ENCODE measurements at regions not wholly inside any gene's neighbourhood (a gene's known extent, or its start where the extent isn't known, plus 50 kb on each side); places are given as distances from the start of the nearest gene placed in this dataset.

GRCh38 chr4:79182209-79182608, 143.7 kb downstream of the NAA11 start:
- H3K27ac Mint-ChIP-seq = no peak overlapping the region
- CTCF ChIA-PET = no interaction called here
- H3K9me3 Mint-ChIP-seq = no peaks in the 10 kb centered on the region
- intact Hi-C loops (cut with micrococcal nuclease) = no loop called here
- no peaks in the 10 kb centered on the region for H3K27me3 Mint-ChIP-seq
- DNase-seq (no peak), ATAC-seq (no peak)
- POLR2A ChIA-PET = no interaction called here
- H3K4me3 Mint-ChIP-seq = no peak overlapping the region
- TF ChIP-seq CTCF (IDR thresholded peaks at IDR 0.05) = no peak
- no peaks in the 10 kb centered on the region for H3K36me3 Mint-ChIP-seq (ENCODE audit: low read depth)
- H3K4me1 Mint-ChIP-seq (ENCODE audit: low read depth) = no peaks in the 10 kb centered on the region

GRCh38 chr4:79181190-79181589, 144.7 kb downstream of the NAA11 start:
- TF ChIP-seq CTCF (IDR thresholded peaks at IDR 0.05) = no peak
- DNase-seq (no peak), ATAC-seq (no peak)
- Mint-ChIP-seq H3K9me3 (no peaks in the 10 kb centered on the region), H3K27ac (no peak overlapping the region), H3K27me3 (no peaks in the 10 kb centered on the region), H3K36me3 (ENCODE audit: low read depth) (no peaks in the 10 kb centered on the region), H3K4me3 (no peak overlapping the region), H3K4me1 (ENCODE audit: low read depth) (no peaks in the 10 kb centered on the region)
- CTCF ChIA-PET = no interaction called here
- POLR2A ChIA-PET = no interaction called here
- intact Hi-C loops (cut with micrococcal nuclease) = no loop called here

- H3K9me3 Mint-ChIP-seq = no peaks in the 10 kb centered on the region
- DNase-seq = no peak
- no peak overlapping the region for H3K4me3 Mint-ChIP-seq
- TF ChIP-seq CTCF (IDR thresholded peaks at IDR 0.05) = no peak
- ChIA-PET CTCF (no interaction called here), POLR2A (no interaction called here)
- no peaks in the 10 kb centered on the region for H3K36me3 Mint-ChIP-seq (ENCODE audit: low read depth)
- no peak overlapping the region for H3K27ac Mint-ChIP-seq
- intact Hi-C loops (cut with micrococcal nuclease) = no loop called here
- H3K4me1 Mint-ChIP-seq (ENCODE audit: low read depth) = no peaks in the 10 kb centered on the region
- H3K27me3 Mint-ChIP-seq = no peaks in the 10 kb centered on the region
- no peak for ATAC-seq
Measured at GRCh38 chr4:79178760-79179159, 147.1 kb downstream of the NAA11 start.

- POLR2A ChIA-PET = no interaction called here
Measured at GRCh38 chr4:79177388-79177787, 148.5 kb downstream of the NAA11 start.

GRCh38 chr4:79176351-79176750, 149.5 kb downstream of the NAA11 start:
- no peak for DNase-seq
- POLR2A ChIA-PET = no interaction called here
- intact Hi-C loops (cut with micrococcal nuclease) = no loop called here
- H3K27me3 Mint-ChIP-seq = no peaks in the 10 kb centered on the region
- CTCF ChIA-PET = no interaction called here
- H3K4me3 Mint-ChIP-seq = no peak overlapping the region
- no peak overlapping the region for H3K27ac Mint-ChIP-seq
- TF ChIP-seq CTCF (IDR thresholded peaks at IDR 0.05) = no peak
- ATAC-seq = no peak
- H3K9me3 Mint-ChIP-seq = no peaks in the 10 kb centered on the region
- no peaks in the 10 kb centered on the region for H3K4me1 Mint-ChIP-seq (ENCODE audit: low read depth)
- H3K36me3 Mint-ChIP-seq (ENCODE audit: low read depth) = no peaks in the 10 kb centered on the region

More at GRCh38 chr4:79177388-79177787, 148.5 kb downstream of the NAA11 start:
- no peak overlapping the region for H3K27ac Mint-ChIP-seq
- no peak for ATAC-seq
- CTCF ChIA-PET = no interaction called here
- no peak for TF ChIP-seq CTCF (IDR thresholded peaks at IDR 0.05)
- no peaks in the 10 kb centered on the region for H3K36me3 Mint-ChIP-seq (ENCODE audit: low read depth)
- intact Hi-C loops (cut with micrococcal nuclease) = no loop called here
- H3K4me3 Mint-ChIP-seq = no peak overlapping the region
- H3K4me1 Mint-ChIP-seq (ENCODE audit: low read depth) = no peaks in the 10 kb centered on the region
- DNase-seq = no peak
- H3K27me3 Mint-ChIP-seq = no peaks in the 10 kb centered on the region
- H3K9me3 Mint-ChIP-seq = no peaks in the 10 kb centered on the region

Measured in activated CD8-positive, alpha-beta T cell treated with anti-CD3 and anti-CD28 coated beads for 36 hours (primary cell).